Kidney epithelial cell (primary cell): ENCODE measurements at regions not wholly inside any gene's neighbourhood (a gene's known extent, or its start where the extent isn't known, plus 50 kb on each side); places are given as distances from the start of the nearest gene placed in this dataset.

ENCODE experiments used
- DNase-seq: peaks from one replicate; pipeline ENCODE4 v3.0.0-alpha.2; 2010; ENCODE audit warnings: low read depth
- H3K27me3 ChIP-seq: 2 replicates; pipeline ENCODE4 v1.6.0; 2011; ENCODE audit warnings: low read length; ENCODE audit not compliant: control insufficient read depth, insufficient read depth
- H3K36me3 ChIP-seq: 2 replicates; pipeline ENCODE4 v1.5.1; 2011; ENCODE audit warnings: low read length; ENCODE audit not compliant: control insufficient read depth, insufficient read depth
- H3K4me3 ChIP-seq: 2 replicates; pipeline ENCODE4 v1.5.1; 2011; ENCODE audit warnings: low read depth, mild to moderate bottlenecking, control low read depth, low read length
- TF ChIP-seq, protein P1 (sequence below): IDR thresholded peaks from 2 replicates; pipeline ENCODE4 v1.5.1; 2011; ENCODE audit warnings: mild to moderate bottlenecking, moderate library complexity, low read length, control low read depth, inconsistent platforms; ENCODE audit not compliant: insufficient read depth, poor library complexity, severe bottlenecking

DNA sequence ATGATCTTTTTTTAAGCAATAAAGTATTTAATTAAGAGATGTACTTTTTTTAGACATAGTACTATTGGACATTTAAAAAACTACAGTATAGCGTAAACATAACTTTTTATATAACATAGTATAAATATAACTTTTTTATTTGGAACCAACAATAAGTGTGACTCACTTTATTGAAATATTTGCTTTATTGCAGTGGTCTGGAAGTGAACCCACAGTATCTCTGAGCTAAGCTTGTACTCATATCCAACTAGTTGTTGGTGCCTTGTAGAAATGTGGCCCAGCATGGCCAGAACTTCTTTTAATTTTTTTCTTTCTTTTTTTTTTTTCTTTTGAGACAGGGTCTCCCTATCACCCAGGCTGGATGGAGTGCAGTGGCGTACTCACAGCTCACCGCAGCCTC lies 61.5 kb upstream of the GALNT10 start:
- Histone ChIP-seq H3K4me3 (no peak overlapping the region), H3K36me3 (no peaks in the 10 kb centered on the region), H3K27me3 (peaks cover 8% of the 10 kb centered on the region)
- DNase-seq = no peak
- TF ChIP-seq, protein P1, sequence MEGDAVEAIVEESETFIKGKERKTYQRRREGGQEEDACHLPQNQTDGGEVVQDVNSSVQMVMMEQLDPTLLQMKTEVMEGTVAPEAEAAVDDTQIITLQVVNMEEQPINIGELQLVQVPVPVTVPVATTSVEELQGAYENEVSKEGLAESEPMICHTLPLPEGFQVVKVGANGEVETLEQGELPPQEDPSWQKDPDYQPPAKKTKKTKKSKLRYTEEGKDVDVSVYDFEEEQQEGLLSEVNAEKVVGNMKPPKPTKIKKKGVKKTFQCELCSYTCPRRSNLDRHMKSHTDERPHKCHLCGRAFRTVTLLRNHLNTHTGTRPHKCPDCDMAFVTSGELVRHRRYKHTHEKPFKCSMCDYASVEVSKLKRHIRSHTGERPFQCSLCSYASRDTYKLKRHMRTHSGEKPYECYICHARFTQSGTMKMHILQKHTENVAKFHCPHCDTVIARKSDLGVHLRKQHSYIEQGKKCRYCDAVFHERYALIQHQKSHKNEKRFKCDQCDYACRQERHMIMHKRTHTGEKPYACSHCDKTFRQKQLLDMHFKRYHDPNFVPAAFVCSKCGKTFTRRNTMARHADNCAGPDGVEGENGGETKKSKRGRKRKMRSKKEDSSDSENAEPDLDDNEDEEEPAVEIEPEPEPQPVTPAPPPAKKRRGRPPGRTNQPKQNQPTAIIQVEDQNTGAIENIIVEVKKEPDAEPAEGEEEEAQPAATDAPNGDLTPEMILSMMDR = no peak

DNA sequence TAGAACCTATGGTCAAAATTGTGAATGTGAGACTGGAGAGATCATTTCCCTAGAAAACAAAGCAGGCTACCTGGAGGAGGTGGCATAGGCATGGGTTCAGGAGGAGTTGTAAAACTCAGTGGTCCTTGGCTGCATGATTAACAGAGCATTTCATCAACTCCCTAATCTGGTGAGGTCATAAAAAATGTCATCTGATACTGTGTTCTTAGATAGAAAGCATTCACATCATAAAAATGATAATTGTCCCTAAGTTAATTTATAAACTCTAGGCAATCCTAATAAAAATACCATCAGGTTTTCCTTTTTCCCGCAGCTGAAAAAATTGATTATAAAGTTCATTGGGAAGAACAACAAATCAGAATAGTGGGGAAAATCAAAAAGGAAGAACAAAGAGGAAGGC lies 60.6 kb upstream of the GALNT10 start:
- no peak for DNase-seq
- TF ChIP-seq, protein P1 = no peak
- H3K36me3 ChIP-seq = no peaks in the 10 kb centered on the region
- no peak overlapping the region for H3K4me3 ChIP-seq
- peaks cover 8% of the 10 kb centered on the region for H3K27me3 ChIP-seq

DNA sequence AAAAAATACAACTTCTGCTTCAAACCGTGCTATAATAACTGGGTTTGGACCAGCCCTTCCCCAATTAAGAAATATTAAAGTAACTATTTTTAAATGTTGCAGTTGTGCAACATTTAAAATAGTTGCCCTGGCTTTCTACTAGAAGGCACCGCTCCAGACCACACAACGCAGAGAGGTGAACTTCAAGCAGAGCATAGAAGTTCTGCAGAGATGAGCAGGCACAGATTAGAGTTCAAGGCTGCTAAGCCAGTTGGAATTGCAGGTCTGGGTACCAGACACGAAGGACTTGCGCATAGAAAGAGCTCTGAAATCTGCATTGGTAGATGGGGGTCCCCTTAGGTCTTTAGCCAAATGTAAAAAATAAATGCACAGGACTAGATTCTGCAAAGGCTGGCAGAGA lies 58.7 kb upstream of the GALNT10 start:
- TF ChIP-seq, protein P1 = no peak
- Histone ChIP-seq H3K36me3 (no peaks in the 10 kb centered on the region), H3K27me3 (peaks cover 8% of the 10 kb centered on the region), H3K4me3 (no peak overlapping the region)
- DNase-seq = no peak

DNA sequence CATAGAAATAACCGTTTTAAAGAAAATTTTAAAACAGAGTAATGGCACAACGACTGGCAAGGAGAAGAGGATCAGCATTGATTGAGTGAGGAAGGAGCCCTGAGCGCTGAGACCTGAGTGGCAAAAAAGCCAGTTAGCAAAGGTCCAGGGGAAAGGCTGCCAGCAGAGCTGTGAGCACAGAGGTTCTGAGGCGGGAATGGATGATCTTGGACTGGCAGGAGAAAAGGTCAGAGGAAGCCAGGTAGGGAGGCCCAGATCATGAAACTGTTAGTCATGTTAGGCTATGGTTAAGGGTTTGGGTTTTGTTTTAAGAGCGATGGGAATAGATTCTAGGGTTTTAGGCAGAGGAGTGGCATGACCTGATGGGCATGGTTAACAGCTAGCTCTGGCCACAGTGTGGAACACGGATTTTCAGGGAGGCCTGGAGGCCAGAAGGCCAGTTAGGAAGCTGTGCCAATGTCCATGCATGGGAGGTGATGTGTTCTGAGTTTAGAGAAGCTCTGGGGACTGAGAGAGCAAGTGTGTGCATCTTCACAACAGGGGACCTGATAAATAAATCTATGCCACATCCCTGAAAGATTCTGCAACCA lies 57.7 kb upstream of the GALNT10 start:
- Histone ChIP-seq H3K4me3 (no peak overlapping the region), H3K27me3 (peaks cover 8% of the 10 kb centered on the region), H3K36me3 (no peaks in the 10 kb centered on the region)
- no peak for DNase-seq
- TF ChIP-seq, protein P1 = no peak

DNA sequence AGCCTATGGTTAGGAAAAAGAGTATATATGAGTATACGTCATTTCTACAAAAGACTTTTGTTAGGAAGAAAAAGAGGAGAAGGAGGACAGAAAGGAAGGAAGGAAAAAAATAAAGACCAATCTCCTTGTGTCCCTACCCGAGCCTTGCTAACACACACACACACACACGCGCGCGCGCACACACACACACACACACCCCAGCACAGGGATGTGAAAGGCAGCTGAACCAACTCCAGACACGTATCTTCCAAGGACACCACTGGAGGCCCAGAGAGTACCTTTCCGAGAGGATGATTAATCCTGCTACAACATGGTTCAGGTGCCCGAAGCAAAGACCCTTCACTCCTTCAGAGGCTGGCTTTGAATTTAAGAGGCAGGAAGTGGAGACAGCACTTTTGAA lies 56.9 kb upstream of the GALNT10 start:
- TF ChIP-seq, protein P1 = no peak
- no peak for DNase-seq
- peaks cover 8% of the 10 kb centered on the region for H3K27me3 ChIP-seq
- H3K4me3 ChIP-seq = no peak overlapping the region
- no peaks in the 10 kb centered on the region for H3K36me3 ChIP-seq

DNA sequence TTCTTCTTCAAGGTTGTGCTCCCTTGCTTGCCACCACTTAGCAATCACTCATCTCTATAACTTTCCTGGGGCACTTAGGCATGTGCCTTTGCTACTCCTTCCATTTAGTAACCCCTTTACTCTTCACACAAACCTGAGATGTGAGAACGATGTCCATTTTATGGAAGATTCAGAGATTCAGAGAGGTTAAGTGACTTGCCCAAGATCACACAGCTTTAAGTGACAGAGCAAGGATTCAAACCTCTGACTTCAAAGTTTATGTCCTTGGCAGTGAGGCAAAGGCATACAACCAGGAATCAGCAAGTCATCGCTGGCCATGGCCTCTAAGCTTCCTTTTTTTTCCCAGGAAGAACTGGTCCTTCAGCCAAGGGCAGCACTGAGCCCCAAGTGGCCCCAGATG lies 56.0 kb upstream of the GALNT10 start:
- TF ChIP-seq, protein P1 = no peak

More for the DNA sequence above, 56.0 kb upstream of the GALNT10 start:
- Histone ChIP-seq H3K4me3 (no peak overlapping the region), H3K27me3 (peaks cover 8% of the 10 kb centered on the region), H3K36me3 (no peaks in the 10 kb centered on the region)
- DNase-seq = no peak
